Suprapubic skin (tissue), 4 donors: ENCODE measurements at regions not wholly inside any gene's neighbourhood (a gene's known extent, or its start where the extent isn't known, plus 50 kb on each side); places are given as distances from the start of the nearest gene placed in this dataset.
"Not testable (repeated sequence)": the region's sequence is repeated elsewhere in the genome, so short reads cannot be mapped to it uniquely, and the experiment has no call there.

Experiments used
- DNase-seq, 2 donors: peaks; one replicate each; pipeline ENCODE4 v3.0.0-alpha.2; 2019; ENCODE audit warnings: low spot score in 2 of 2
- H3K27ac ChIP-seq: fragments of 200-600 bp; sonication (generic); one replicate; pipeline ENCODE4 v1.5.1; 2019
- H3K27me3 ChIP-seq: fragments of 200-600 bp; sonication (generic); one replicate; pipeline ENCODE4 v1.5.1; 2019
- H3K36me3 ChIP-seq: fragments of 200-600 bp; sonication (generic); one replicate; pipeline ENCODE4 v1.5.1; 2019
- H3K4me1 ChIP-seq: fragments of 200-600 bp; sonication (generic); one replicate; pipeline ENCODE4 v1.5.1; 2019
- H3K4me3 ChIP-seq: fragments of 200-600 bp; sonication (generic); one replicate; pipeline ENCODE4 v1.5.1; 2019; ENCODE audit warnings: mild to moderate bottlenecking
- H3K9me3 ChIP-seq: fragments of 200-600 bp; sonication (generic); one replicate; pipeline ENCODE4 v1.5.1; 2019
- EP300 ChIP-seq: sonication (generic); formaldehyde crosslinking; IDR thresholded peaks from one replicate; pipeline ENCODE4 v1.6.1; 2017; ENCODE audit warnings: antibody characterized with exemption
- POLR2A ChIP-seq, 2 donors: fragments of 450-650 bp; IDR thresholded peaks; one replicate each; pipeline ENCODE4 v1.6.1; 2017; ENCODE audit warnings: antibody characterized with exemption in 2 of 2, mild to moderate bottlenecking in 2 of 2, moderate library complexity in 2 of 2
- POLR2AphosphoS5 ChIP-seq, 3 donors: sonication (generic); formaldehyde crosslinking; IDR thresholded peaks; one replicate each; pipeline ENCODE4 v1.6.1; 2017; ENCODE audit warnings: antibody characterized with exemption in 3 of 3
- WGBS: methylation state at CpG from one replicate; pipeline ENCODE4 v1.1.5; 2018; 5-methylcytosine and 5-hydroxymethylcytosine counted together
- TF ChIP-seq, protein P1 (sequence below), 2 donors: fragments of 200-600 bp in 1 of 2; fragments of 450-650 bp in 1 of 2; sonication (generic) in 1 of 2; IDR thresholded peaks; one replicate each; pipeline ENCODE4 v1.5.1; 2016 to 2019; ENCODE audit warnings: antibody characterized with exemption in 2 of 2, mild to moderate bottlenecking in 1 of 2, moderate library complexity in 1 of 2

DNA sequence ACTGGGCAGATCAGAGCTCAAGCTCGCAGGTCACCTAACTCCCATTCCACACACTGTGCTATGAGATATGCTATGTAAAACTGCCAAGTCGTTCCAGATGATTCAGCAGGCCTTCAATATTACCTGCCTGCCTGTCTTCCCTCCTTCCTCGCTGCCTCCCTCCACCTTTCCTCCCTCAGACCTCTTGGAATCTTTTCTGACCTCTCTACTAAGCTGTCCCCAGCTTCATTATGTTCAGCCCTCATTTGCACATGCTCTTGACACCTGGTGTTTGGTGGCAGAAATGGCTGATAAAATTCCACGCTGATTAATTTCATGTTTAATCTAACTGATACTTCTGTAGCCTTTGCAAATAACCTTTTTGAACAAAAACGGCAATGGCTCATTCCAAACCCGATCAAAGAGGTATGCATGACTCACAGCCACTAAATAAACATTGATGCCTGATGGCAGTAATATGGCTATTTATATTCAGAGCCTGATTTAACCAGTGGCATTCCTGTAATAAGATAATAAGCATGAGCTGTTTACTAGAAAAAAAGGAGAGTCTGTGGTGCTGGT lies 130.8 kb upstream of the EGLN3 start:
- no peaks in the 10 kb centered on the region for H3K27me3 ChIP-seq
- H3K4me1 ChIP-seq: peaks cover 14% of the 10 kb centered on the region
- H3K27ac ChIP-seq: no peak overlapping the region
- no peak for DNase-seq
- no peak overlapping the region for H3K4me3 ChIP-seq
- no peaks in the 10 kb centered on the region for H3K36me3 ChIP-seq
- 30% methylated on average over 6 of the region's 6 CpGs for WGBS
- H3K9me3 ChIP-seq: no peaks in the 10 kb centered on the region
- TF ChIP-seq POLR2A (IDR thresholded peaks at IDR 0.05) (no peak), EP300 (no peak), POLR2AphosphoS5 (IDR thresholded peaks at IDR 0.05) (no peak)
- TF ChIP-seq, protein P1, sequence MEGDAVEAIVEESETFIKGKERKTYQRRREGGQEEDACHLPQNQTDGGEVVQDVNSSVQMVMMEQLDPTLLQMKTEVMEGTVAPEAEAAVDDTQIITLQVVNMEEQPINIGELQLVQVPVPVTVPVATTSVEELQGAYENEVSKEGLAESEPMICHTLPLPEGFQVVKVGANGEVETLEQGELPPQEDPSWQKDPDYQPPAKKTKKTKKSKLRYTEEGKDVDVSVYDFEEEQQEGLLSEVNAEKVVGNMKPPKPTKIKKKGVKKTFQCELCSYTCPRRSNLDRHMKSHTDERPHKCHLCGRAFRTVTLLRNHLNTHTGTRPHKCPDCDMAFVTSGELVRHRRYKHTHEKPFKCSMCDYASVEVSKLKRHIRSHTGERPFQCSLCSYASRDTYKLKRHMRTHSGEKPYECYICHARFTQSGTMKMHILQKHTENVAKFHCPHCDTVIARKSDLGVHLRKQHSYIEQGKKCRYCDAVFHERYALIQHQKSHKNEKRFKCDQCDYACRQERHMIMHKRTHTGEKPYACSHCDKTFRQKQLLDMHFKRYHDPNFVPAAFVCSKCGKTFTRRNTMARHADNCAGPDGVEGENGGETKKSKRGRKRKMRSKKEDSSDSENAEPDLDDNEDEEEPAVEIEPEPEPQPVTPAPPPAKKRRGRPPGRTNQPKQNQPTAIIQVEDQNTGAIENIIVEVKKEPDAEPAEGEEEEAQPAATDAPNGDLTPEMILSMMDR (IDR thresholded peaks at IDR 0.05): no peak

DNA sequence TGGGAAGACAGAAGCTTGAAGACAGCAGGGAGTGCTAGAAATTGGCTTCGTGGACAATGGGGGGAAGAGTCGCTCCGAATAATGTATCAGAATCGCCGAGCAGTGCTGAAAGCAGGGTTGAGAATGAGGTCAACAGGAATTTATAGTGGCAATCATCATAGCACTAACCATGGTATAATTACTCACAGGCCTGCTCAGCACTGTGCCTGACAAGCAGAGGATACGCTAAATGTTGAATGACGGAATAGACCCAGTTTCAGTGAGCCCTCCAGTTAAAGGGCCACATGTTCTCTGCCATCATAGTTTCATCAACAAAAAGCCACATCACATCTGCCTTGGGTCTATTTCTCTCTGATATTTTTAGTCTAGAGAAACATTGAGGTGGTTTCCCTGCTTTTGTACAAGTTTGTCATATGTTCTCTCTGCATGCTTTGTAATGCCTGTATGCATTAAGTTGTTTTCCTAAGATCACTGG lies 130.3 kb upstream of the EGLN3 start:
- H3K4me1 ChIP-seq: peaks cover 14% of the 10 kb centered on the region
- TF ChIP-seq EP300 (no peak), POLR2A (IDR thresholded peaks at IDR 0.05) (no peak), POLR2AphosphoS5 (IDR thresholded peaks at IDR 0.05) (no peak)
- TF ChIP-seq, protein P1 (IDR thresholded peaks at IDR 0.05): no peak
- WGBS: 63% methylated on average over 7 of the region's 7 CpGs

GRCh38 chr14:34079643-34080042 lies 128.8 kb upstream of the EGLN3 start:
- not testable (repeated sequence) for DNase-seq, H3K27me3 ChIP-seq, H3K4me3 ChIP-seq, H3K9me3 ChIP-seq, H3K36me3 ChIP-seq, H3K27ac ChIP-seq
- 98% methylated on average over 2 of the region's 4 CpGs for WGBS
- peaks cover 14% of the 10 kb centered on the region for H3K4me1 ChIP-seq

More for the DNA sequence above, 130.3 kb upstream of the EGLN3 start:
- Histone ChIP-seq H3K27ac (no peak overlapping the region), H3K36me3 (no peaks in the 10 kb centered on the region), H3K27me3 (no peaks in the 10 kb centered on the region), H3K9me3 (no peaks in the 10 kb centered on the region), H3K4me3 (no peak overlapping the region)
- no peak for DNase-seq

GRCh38 chr14:34078117-34078743 lies 127.4 kb upstream of the EGLN3 start:
- H3K4me1 ChIP-seq: peaks cover 14% of the 10 kb centered on the region
- DNase-seq: no peak
- TF ChIP-seq, protein P1 (IDR thresholded peaks at IDR 0.05): no peak
- TF ChIP-seq EP300: no peak
- no peak for TF ChIP-seq POLR2AphosphoS5 (IDR thresholded peaks at IDR 0.05)
- no peak for TF ChIP-seq POLR2A (IDR thresholded peaks at IDR 0.05)
- no peaks in the 10 kb centered on the region for H3K36me3 ChIP-seq
- 85% methylated on average over 12 of the region's 12 CpGs for whole genome bisulfite sequencing
- H3K4me3 ChIP-seq: no peak overlapping the region
- no peak overlapping the region for H3K27ac ChIP-seq
- no peaks in the 10 kb centered on the region for H3K9me3 ChIP-seq
- H3K27me3 ChIP-seq: no peaks in the 10 kb centered on the region

- H3K4me1 ChIP-seq: peaks cover 2% of the 10 kb centered on the region
- WGBS: 78% methylated on average over 1 of the region's 1 CpG
- no peak overlapping the region for H3K27ac ChIP-seq
- no peak for DNase-seq
- TF ChIP-seq, protein P1 (IDR thresholded peaks at IDR 0.05): no peak
- TF ChIP-seq POLR2AphosphoS5 (IDR thresholded peaks at IDR 0.05): no peak
- no peak for TF ChIP-seq EP300
- TF ChIP-seq POLR2A (IDR thresholded peaks at IDR 0.05): no peak
- no peaks in the 10 kb centered on the region for H3K27me3 ChIP-seq
- no peaks in the 10 kb centered on the region for H3K36me3 ChIP-seq
- no peaks in the 10 kb centered on the region for H3K9me3 ChIP-seq
- H3K4me3 ChIP-seq: no peak overlapping the region
Measured at GRCh38 chr14:34075826-34076225, 125.0 kb upstream of the EGLN3 start.
